Ishikawa (cell line): ENCODE measurements at regions not wholly inside any gene's neighbourhood (a gene's known extent, or its start where the extent isn't known, plus 50 kb on each side); places are given as distances from the start of the nearest gene placed in this dataset.

Experiments
- CEBPB ChIP-seq: IDR thresholded peaks from 2 replicates; pipeline ENCODE4 v1.6.1; 2012
- EP300 ChIP-seq: IDR thresholded peaks from 2 replicates; pipeline ENCODE4 v1.6.1; 2012; ENCODE audit warnings: borderline replicate concordance
- FOXM1 ChIP-seq: IDR thresholded peaks from 2 replicates; pipeline ENCODE4 v1.6.1; 2012; ENCODE audit warnings: low read depth, borderline replicate concordance
- MAX ChIP-seq: IDR thresholded peaks from 2 replicates; pipeline ENCODE4 v1.6.1; 2012
- RAD21 ChIP-seq: IDR thresholded peaks from 2 replicates; pipeline ENCODE4 v1.6.1; 2012; ENCODE audit warnings: low read depth
- REST ChIP-seq: IDR thresholded peaks from 2 replicates; pipeline ENCODE4 v1.6.1; 2012; ENCODE audit warnings: low read depth, mild to moderate bottlenecking
- TAF1 ChIP-seq: IDR thresholded peaks from 2 replicates; pipeline ENCODE4 v1.6.1; 2012; ENCODE audit warnings: low read depth, mild to moderate bottlenecking
- TEAD4 ChIP-seq: IDR thresholded peaks from 2 replicates; pipeline ENCODE4 v1.6.1; 2012
- USF1 ChIP-seq: IDR thresholded peaks from 2 replicates; pipeline ENCODE4 v1.6.1; 2012
- YY1 ChIP-seq: IDR thresholded peaks from 2 replicates; pipeline ENCODE4 v1.6.1; 2012; ENCODE audit warnings: low read depth

GRCh38 chr2:136392897-136393505 is 275.1 kb upstream of the CXCR4 start:
- TF ChIP-seq REST (no peak), YY1 (no peak), MAX (no peak), RAD21 (no peak), EP300 (no peak), TAF1 (no peak), TEAD4 (no peak), CEBPB (no peak), USF1 (no peak), FOXM1 (no peak)
